H1 (cell line): ENCODE measurements at regions not wholly inside any gene's neighbourhood (a gene's known extent, or its start where the extent isn't known, plus 50 kb on each side); places are given as distances from the start of the nearest gene placed in this dataset.
A peak's percentile ranks its signal among the peaks of the same experiment; 100 is the strongest.

Experiments used
- CTCF ChIA-PET: fragments of 300-600 bp; sonication (Branson Sonifier 250); formaldehyde crosslinking; loops from one replicate; lab custom pipeline; 2021; ENCODE audit not compliant: partially characterized antibody; lab: Charles Lee
- POLR2A ChIA-PET: fragments of 300-600 bp; sonication (Branson Sonifier 250); formaldehyde crosslinking; loops from one replicate; lab custom pipeline; 2021; ENCODE audit warnings: inconsistent platforms; ENCODE audit not compliant: partially characterized antibody; lab: Charles Lee
- DNase-seq, 2 experiments: peaks; one replicate each; pipeline versions ENCODE4 v3.0.0 to v3.0.0-alpha.2; 2010 to 2022; ENCODE audit warnings: low spot score in 2 of 2, low read depth in 1 of 2, mixed read lengths in 1 of 2
- FAIRE-seq: peaks from 2 replicates; lab custom pipeline; 2011; peaks lifted over from hg19 to GRCh38; lab: Jason Lieb, UNC
- H2AFZ ChIP-seq: 2 replicates; pipeline ENCODE4 v1.8.1; 2012; ENCODE audit warnings: low read length, inconsistent platforms
- H2AK5ac ChIP-seq: 2 replicates; pipeline ENCODE4 v1.6.1; 2013; ENCODE audit warnings: low read depth, low read length
- H2BK120ac ChIP-seq: replicated peaks from 2 replicates; pipeline ENCODE3; 2013; ENCODE audit warnings: low read depth, low read length, inconsistent platforms
- H2BK12ac ChIP-seq: 2 replicates; pipeline ENCODE4 v1.6.1; 2013; ENCODE audit warnings: low read depth, low read length
- H2BK15ac ChIP-seq: 2 replicates; pipeline ENCODE4 v1.6.1; 2013; ENCODE audit warnings: low read length
- H2BK20ac ChIP-seq: 2 replicates; pipeline ENCODE4 v1.6.1; 2013; ENCODE audit warnings: low read length
- H2BK5ac ChIP-seq: 2 replicates; pipeline ENCODE4 v1.6.1; 2013; ENCODE audit warnings: low read depth, low read length
- H3K14ac ChIP-seq: 2 replicates; pipeline ENCODE4 v1.6.1; 2013; ENCODE audit warnings: inconsistent platforms; ENCODE audit not compliant: insufficient read length
- H3K18ac ChIP-seq: 2 replicates; pipeline ENCODE4 v1.6.1; 2013; ENCODE audit warnings: low read length; ENCODE audit errors: extremely low read depth
- H3K23ac ChIP-seq: 2 replicates; pipeline ENCODE4 v1.6.1; 2013; ENCODE audit warnings: inconsistent platforms; ENCODE audit not compliant: insufficient read length
- H3K23me2 ChIP-seq: 2 replicates; pipeline ENCODE4 v1.6.1; 2013; ENCODE audit warnings: low read depth, low read length
- H3K27ac ChIP-seq: 2 replicates; pipeline ENCODE4 v1.6.1; 2011; ENCODE audit warnings: low read depth, low read length, inconsistent platforms
- H3K27me3 ChIP-seq, 4 experiments: replicated peaks in 1 of 4; 1 replicate in 1 of 4; 2 replicates in 3 of 4; pipeline versions ENCODE4 v1.6.1 to v1.8.1; 2011 to 2013; ENCODE audit warnings: low read length in 3 of 4, mild to moderate bottlenecking in 3 of 4, inconsistent platforms in 2 of 4, mixed read lengths in 2 of 4, moderate library complexity in 1 of 4; ENCODE audit not compliant: control insufficient read depth in 3 of 4, insufficient read depth in 3 of 4; ENCODE audit errors: extremely low read depth in 1 of 4
- H3K36me3 ChIP-seq, 4 experiments: 2 replicates each; pipeline versions ENCODE4 v1.6.1 to v1.8.1; 2011 to 2013; ENCODE audit warnings: mild to moderate bottlenecking in 4 of 4, low read length in 3 of 4, moderate library complexity in 2 of 4, control low read depth in 1 of 4, inconsistent platforms in 1 of 4; ENCODE audit not compliant: insufficient read depth in 4 of 4, control insufficient read depth in 2 of 4
- H3K4ac ChIP-seq: replicated peaks from 2 replicates; pipeline ENCODE3; 2013; ENCODE audit warnings: low read length, low read depth, mixed read lengths, inconsistent platforms; ENCODE audit not compliant: insufficient read length
- H3K4me1 ChIP-seq, 4 experiments: replicated peaks in 1 of 4; 1 replicate in 1 of 4; 2 replicates in 3 of 4; pipeline versions ENCODE4 v1.6.1 to v1.8.1; 2011 to 2013; ENCODE audit warnings: low read length in 3 of 4, inconsistent platforms in 2 of 4, mixed read lengths in 1 of 4; ENCODE audit not compliant: insufficient read depth in 4 of 4, control insufficient read depth in 3 of 4
- H3K4me2 ChIP-seq, 2 experiments: 2 replicates each; pipeline versions ENCODE4 v1.6.1 to v1.8.1; 2011 to 2013; ENCODE audit warnings: low read depth in 2 of 2, low read length in 2 of 2, control low read depth in 1 of 2, inconsistent platforms in 1 of 2, mild to moderate bottlenecking in 1 of 2; ENCODE audit not compliant: insufficient read depth in 1 of 2
- H3K4me3 ChIP-seq, 4 experiments: fragments of 200-600, 300-600 bp in 1 of 4; sonication (generic), shearing (Covaris generic), sonication (Bioruptor Twin) in 1 of 4; 2 replicates each; pipeline versions ENCODE4 v1.5.1 to v1.8.1; 2011 to 2016; ENCODE audit warnings: low read length in 4 of 4, low read depth in 3 of 4, control low read depth in 2 of 4, inconsistent platforms in 2 of 4, mild to moderate bottlenecking in 2 of 4, mixed read lengths in 1 of 4, moderate library complexity in 1 of 4; ENCODE audit not compliant: insufficient read depth in 2 of 4; ENCODE audit errors: extremely low read depth in 1 of 4
- H3K56ac ChIP-seq: replicated peaks from 2 replicates; pipeline ENCODE3; 2013; ENCODE audit warnings: low read depth, mild to moderate bottlenecking, mixed read lengths, low read length, inconsistent platforms; ENCODE audit not compliant: insufficient read length
- H3K79me1 ChIP-seq: 2 replicates; pipeline ENCODE4 v1.6.1; 2013; ENCODE audit warnings: low read depth, low read length, control low read depth
- H3K79me2 ChIP-seq, 2 experiments: 2 replicates each; pipeline versions ENCODE4 v1.6.1 to v1.8.1; 2012 to 2013; ENCODE audit warnings: low read length in 2 of 2, mild to moderate bottlenecking in 2 of 2, inconsistent platforms in 1 of 2; ENCODE audit not compliant: insufficient read depth in 2 of 2, control insufficient read depth in 1 of 2
- H3K9ac ChIP-seq, 4 experiments: replicated peaks in 1 of 4; 1 replicate in 1 of 4; 2 replicates in 3 of 4; pipeline versions ENCODE4 v1.6.1 to v1.8.1; 2011 to 2013; ENCODE audit warnings: low read depth in 3 of 4, low read length in 3 of 4, control low read depth in 2 of 4, mild to moderate bottlenecking in 2 of 4, moderate library complexity in 2 of 4, inconsistent platforms in 1 of 4; ENCODE audit errors: extremely low read depth in 1 of 4
- H3K9me3 ChIP-seq, 2 experiments: 2 replicates each; pipeline versions ENCODE4 v1.6.1 to v1.8.1; 2012 to 2013; ENCODE audit warnings: mild to moderate bottlenecking in 2 of 2, moderate library complexity in 2 of 2, control low read depth in 1 of 2, inconsistent platforms in 1 of 2, low read depth in 1 of 2, low read length in 1 of 2, mixed read lengths in 1 of 2; ENCODE audit not compliant: insufficient read depth in 2 of 2
- H4K20me1 ChIP-seq, 2 experiments: replicated peaks in 1 of 2; 2 replicates each; pipeline versions ENCODE3 to v1.8.1; 2011 to 2013; ENCODE audit warnings: inconsistent platforms in 2 of 2, low read length in 2 of 2, mild to moderate bottlenecking in 1 of 2; ENCODE audit not compliant: insufficient read depth in 2 of 2, control insufficient read depth in 1 of 2
- H4K5ac ChIP-seq: 2 replicates; pipeline ENCODE4 v1.6.1; 2013; ENCODE audit warnings: low read length, low read depth, mixed read lengths, inconsistent platforms; ENCODE audit not compliant: insufficient read length
- H4K8ac ChIP-seq: 2 replicates; pipeline ENCODE4 v1.8.0; 2013; ENCODE audit warnings: mild to moderate bottlenecking, moderate library complexity, low read length, inconsistent platforms; ENCODE audit not compliant: insufficient read depth; ENCODE audit errors: extremely low read depth
- H4K91ac ChIP-seq: replicated peaks from 2 replicates; pipeline ENCODE3; 2013; ENCODE audit warnings: low read length, mixed read lengths, inconsistent platforms; ENCODE audit not compliant: insufficient read length
- CTBP2 ChIP-seq: IDR thresholded peaks from 2 replicates; pipeline ENCODE4 v1.7.0; 2011; ENCODE audit warnings: borderline replicate concordance, mild to moderate bottlenecking, moderate library complexity, mixed read lengths, low read length; ENCODE audit not compliant: insufficient read depth, insufficient read length
- EGR1 ChIP-seq: IDR thresholded peaks from 2 replicates; pipeline ENCODE4 v1.6.1; 2011; ENCODE audit warnings: low read depth, low read length, borderline replicate concordance
- KDM4A ChIP-seq: IDR thresholded peaks from one replicate; pipeline ENCODE4 v1.7.1; 2012; ENCODE audit warnings: low read depth, mild to moderate bottlenecking, moderate library complexity, low read length, inconsistent platforms; ENCODE audit not compliant: severe bottlenecking
- SIRT6 ChIP-seq: IDR thresholded peaks from one replicate; pipeline ENCODE4 v1.7.1; 2012; ENCODE audit warnings: low read length, inconsistent platforms
- YY1 ChIP-seq: IDR thresholded peaks from 2 replicates; pipeline ENCODE4 v1.6.1; 2011; ENCODE audit warnings: low read depth, mild to moderate bottlenecking, low read length
- WGBS, 2 experiments: shearing (Covaris generic) in 1 of 2; methylation state at CpG; one replicate each; pipeline versions ENCODE4 v1.1.6 to v1.1.7; 2013 to 2015; ENCODE audit warnings: low lambda C conversion rate in 2 of 2, mixed read lengths in 2 of 2, inconsistent platforms in 1 of 2, low coverage in 1 of 2, missing lambda C conversion rate in 1 of 2; ENCODE audit not compliant: insufficient replicate concordance in 2 of 2, insufficient coverage in 1 of 2, insufficient read length in 1 of 2; ENCODE audit errors: extremely low coverage in 1 of 2, missing lambda C conversion rate in 1 of 2; 5-methylcytosine and 5-hydroxymethylcytosine counted together
- TF ChIP-seq, protein P1 (sequence below): IDR thresholded peaks from 2 replicates; pipeline ENCODE4 v1.6.1; 2012; ENCODE audit warnings: inconsistent platforms
- TF ChIP-seq, protein P2 (sequence below): IDR thresholded peaks from 2 replicates; pipeline ENCODE4 v1.6.1; 2011; ENCODE audit warnings: low read depth, mild to moderate bottlenecking, low read length; ENCODE audit not compliant: insufficient read depth

DNA sequence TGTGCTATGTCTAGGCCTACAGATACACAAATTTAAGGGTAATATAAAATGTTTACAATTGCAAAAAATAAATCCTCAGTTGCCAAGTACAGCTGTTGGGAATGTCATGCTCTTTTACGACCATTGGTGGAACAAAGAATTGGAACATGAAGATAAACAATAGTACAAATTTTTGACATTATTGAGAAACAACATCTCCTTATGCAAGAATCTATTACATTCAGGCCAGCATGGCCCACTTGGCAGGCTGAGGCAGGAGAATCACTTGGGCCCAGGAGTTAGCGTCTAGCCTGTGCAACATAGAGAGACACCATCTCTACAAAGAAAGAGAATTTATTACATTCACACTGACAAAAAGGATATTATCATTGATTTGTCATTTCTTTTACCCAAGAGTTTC, 135.9 kb upstream of the NTF3 start:
- Histone ChIP-seq H3K56ac (no peak overlapping the region), H2AFZ (no peak overlapping the region), H3K79me2 (no peaks in the 10 kb centered on the region), H4K91ac (no peak overlapping the region), H3K4me3 (no peak overlapping the region), H3K4me2 (peak overlapping the region in 1 of 2 experiments; percentile 10; a peak in 1 of 4 replicates), H3K27ac (no peak overlapping the region), H3K36me3 (peaks cover 0 to 10% (median 0%) of the 10 kb centered on the region in 4 experiments; a peak in 2 of 8 replicates), H3K18ac (no peak overlapping the region), H3K4me1 (peaks cover 0 to 7% (median 1%) of the 10 kb centered on the region in 4 experiments; a peak in 3 of 7 replicates), H3K4ac (no peak overlapping the region), H3K9ac (no peak overlapping the region), H3K27me3 (no peaks in the 10 kb centered on the region; a peak in 1 of 7 replicates), H3K23ac (no peak overlapping the region), H3K14ac (no peak overlapping the region), H2BK15ac (no peak overlapping the region), H4K8ac (no peak overlapping the region), H3K23me2 (no peaks in the 10 kb centered on the region), H2BK120ac (no peak overlapping the region), H4K5ac (no peak overlapping the region), H2BK12ac (no peak overlapping the region), H2BK20ac (no peak overlapping the region), H3K9me3 (peaks cover 0 to 3% of the 10 kb centered on the region in 2 experiments; a peak in 1 of 4 replicates), H2AK5ac (no peak overlapping the region), H4K20me1 (no peaks in the 10 kb centered on the region), H2BK5ac (no peak overlapping the region), H3K79me1 (no peaks in the 10 kb centered on the region; the same call in 1 of the 2 replicates)
- FAIRE-seq (no peak), DNase-seq (no peak)
- ChIA-PET CTCF (interaction anchor here (1.1 kb wide), 1 partner anchor 132 kb away, joined by 3 read pairs; no protein-coding TSS in a partner anchor), POLR2A (no interaction called here)
- TF ChIP-seq EGR1 (no peak), SIRT6 (no peak), YY1 (no peak), KDM4A (no peak), CTBP2 (no peak)
- TF ChIP-seq, protein P1, sequence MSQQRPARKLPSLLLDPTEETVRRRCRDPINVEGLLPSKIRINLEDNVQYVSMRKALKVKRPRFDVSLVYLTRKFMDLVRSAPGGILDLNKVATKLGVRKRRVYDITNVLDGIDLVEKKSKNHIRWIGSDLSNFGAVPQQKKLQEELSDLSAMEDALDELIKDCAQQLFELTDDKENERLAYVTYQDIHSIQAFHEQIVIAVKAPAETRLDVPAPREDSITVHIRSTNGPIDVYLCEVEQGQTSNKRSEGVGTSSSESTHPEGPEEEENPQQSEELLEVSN = no peak
- TF ChIP-seq, protein P2, sequence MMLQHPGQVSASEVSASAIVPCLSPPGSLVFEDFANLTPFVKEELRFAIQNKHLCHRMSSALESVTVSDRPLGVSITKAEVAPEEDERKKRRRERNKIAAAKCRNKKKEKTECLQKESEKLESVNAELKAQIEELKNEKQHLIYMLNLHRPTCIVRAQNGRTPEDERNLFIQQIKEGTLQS = no peak
- WGBS, 2 experiments = 93% methylated on average over 2 of the region's 2 CpGs; no CpG with 5 or more reads in 1 of the 2 experiments
